GM06990 (cell line): ENCODE measurements at regions not wholly inside any gene's neighbourhood (a gene's known extent, or its start where the extent isn't known, plus 50 kb on each side); places are given as distances from the start of the nearest gene placed in this dataset.

Experiments
- DNase-seq: peaks from one replicate; pipeline ENCODE4 v3.0.0-alpha.2; 2011; ENCODE audit not compliant: insufficient read length; ENCODE audit errors: extremely low read depth
- H3K27me3 ChIP-seq: replicated peaks from 2 replicates; pipeline ENCODE4 v1.6.0; 2011; ENCODE audit warnings: low read length; ENCODE audit not compliant: control insufficient read depth, insufficient read depth
- H3K36me3 ChIP-seq: 2 replicates; pipeline ENCODE4 v1.5.1; 2011; ENCODE audit warnings: low read length; ENCODE audit not compliant: control insufficient read depth, insufficient read depth
- H3K4me3 ChIP-seq: replicated peaks from 2 replicates; pipeline ENCODE4 v1.5.1; 2011; ENCODE audit warnings: low read depth, mild to moderate bottlenecking, control low read depth, low read length
- CTCF ChIP-seq: IDR thresholded peaks from 2 replicates; pipeline ENCODE4 v1.5.1; 2011; ENCODE audit warnings: low read length, control low read depth, mild to moderate bottlenecking, inconsistent platforms; ENCODE audit not compliant: insufficient read depth, poor library complexity, severe bottlenecking

- H3K36me3 ChIP-seq, result no peaks in the 10 kb centered on the region
- H3K27me3 ChIP-seq, result no peaks in the 10 kb centered on the region
- no peak for DNase-seq
- TF ChIP-seq CTCF, result no peak
- H3K4me3 ChIP-seq, result no peak overlapping the region
Measured at GRCh38 chr2:59462422-59463197, 1090.8 kb downstream of the BCL11A start.

GRCh38 chr2:59461127-59461526 lies 1092.3 kb downstream of the BCL11A start:
- no peak overlapping the region for H3K4me3 ChIP-seq
- no peak for DNase-seq
- no peaks in the 10 kb centered on the region for H3K27me3 ChIP-seq
- H3K36me3 ChIP-seq, result no peaks in the 10 kb centered on the region
- no peak for TF ChIP-seq CTCF

GRCh38 chr2:59458800-59459199 lies 1094.7 kb downstream of the BCL11A start:
- Histone ChIP-seq H3K27me3 (no peaks in the 10 kb centered on the region), H3K4me3 (no peak overlapping the region), H3K36me3 (no peaks in the 10 kb centered on the region)
- DNase-seq, result no peak
- TF ChIP-seq CTCF, result no peak

GRCh38 chr2:59456285-59456684 lies 1097.2 kb downstream of the BCL11A start:
- Histone ChIP-seq H3K4me3 (no peak overlapping the region), H3K27me3 (no peaks in the 10 kb centered on the region), H3K36me3 (no peaks in the 10 kb centered on the region)
- no peak for TF ChIP-seq CTCF
- no peak for DNase-seq

- DNase-seq, result no peak
- peak; percentile 17 for TF ChIP-seq CTCF
- H3K36me3 ChIP-seq, result no peaks in the 10 kb centered on the region
- H3K4me3 ChIP-seq, result no peak overlapping the region
- H3K27me3 ChIP-seq, result no peaks in the 10 kb centered on the region
Measured at GRCh38 chr2:59449274-59449673, 1104.2 kb downstream of the BCL11A start.
